ENCODE measurements at regions not wholly inside any gene's neighbourhood (a gene's known extent, or its start where the extent isn't known, plus 50 kb on each side); places are given as distances from the start of the nearest gene placed in this dataset.
A peak's percentile ranks its signal among the peaks of the same experiment; 100 is the strongest.
"Not testable (repeated sequence)": the region's sequence is repeated elsewhere in the genome, so short reads cannot be mapped to it uniquely, and the experiment has no call there.

- no peak for DNase-seq (ENCODE audit: low spot score)
Observed at GRCh38 chr12:102728506-102729242, 188.4 kb downstream of the PAH start.

- DNase-seq (ENCODE audit: low spot score), result no peak
Observed at GRCh38 chr12:102726686-102727085, 190.4 kb downstream of the PAH start.

GRCh38 chr12:102722147-102722546 lies 194.9 kb downstream of the PAH start:
- no peak for DNase-seq (ENCODE audit: low spot score)

- no peak for DNase-seq (ENCODE audit: low spot score)
Observed at GRCh38 chr12:102708108-102708507, 208.9 kb downstream of the PAH start.

GRCh38 chr12:102702447-102703114 lies 214.5 kb downstream of the PAH start:
- DNase-seq (ENCODE audit: low spot score), result peak; percentile 24

- no peak for DNase-seq (ENCODE audit: low spot score)
Observed at GRCh38 chr12:102696045-102696444, 215.7 kb upstream of the IGF1 start.

GRCh38 chr12:102694903-102695302 lies 214.5 kb upstream of the IGF1 start:
- no peak for DNase-seq (ENCODE audit: low spot score)

GRCh38 chr12:102691773-102692555 lies 211.6 kb upstream of the IGF1 start:
- DNase-seq (ENCODE audit: low spot score), result no peak

- no peak for DNase-seq (ENCODE audit: low spot score)
Observed at GRCh38 chr12:102690253-102690652, 209.9 kb upstream of the IGF1 start.

GRCh38 chr12:102689701-102690100 lies 209.3 kb upstream of the IGF1 start:
- no peak for DNase-seq (ENCODE audit: low spot score)

GRCh38 chr12:102687523-102687922 lies 207.2 kb upstream of the IGF1 start:
- DNase-seq (ENCODE audit: low spot score), result no peak

- no peak for DNase-seq (ENCODE audit: low spot score)
Observed at GRCh38 chr12:102685841-102686240, 205.5 kb upstream of the IGF1 start.

- no peak for DNase-seq (ENCODE audit: low spot score)
Observed at GRCh38 chr12:102685172-102685571, 204.8 kb upstream of the IGF1 start.

GRCh38 chr12:102682366-102683289 lies 202.3 kb upstream of the IGF1 start:
- no peak for DNase-seq (ENCODE audit: low spot score)

- DNase-seq (ENCODE audit: low spot score), result no peak
Observed at GRCh38 chr12:102681747-102682146, 201.4 kb upstream of the IGF1 start.

GRCh38 chr12:102681309-102681708 lies 200.9 kb upstream of the IGF1 start:
- DNase-seq (ENCODE audit: low spot score), result no peak

- DNase-seq (ENCODE audit: low spot score), result no peak
Observed at GRCh38 chr12:102680304-102680703, 199.9 kb upstream of the IGF1 start.

- no peak for DNase-seq (ENCODE audit: low spot score)
Observed at GRCh38 chr12:102676812-102677211, 196.4 kb upstream of the IGF1 start.

GRCh38 chr12:102675672-102676071 lies 195.3 kb upstream of the IGF1 start:
- no peak for DNase-seq (ENCODE audit: low spot score)

GRCh38 chr12:102673606-102674005 lies 193.2 kb upstream of the IGF1 start:
- DNase-seq (ENCODE audit: low spot score), result no peak

GRCh38 chr12:102672212-102672611 lies 191.8 kb upstream of the IGF1 start:
- DNase-seq (ENCODE audit: low spot score), result not testable (repeated sequence)

- no peak for DNase-seq (ENCODE audit: low spot score)
Observed at GRCh38 chr12:102669056-102669455, 188.7 kb upstream of the IGF1 start.

All from hematopoietic multipotent progenitor cell treated with erythropoietin and hydrocortisone succinate and interleukin-3 and kit ligand, for 15 days (in vitro differentiated cells).